Adrenal gland (tissue), 9 donors: ENCODE measurements at regions not wholly inside any gene's neighbourhood (a gene's known extent, or its start where the extent isn't known, plus 50 kb on each side); places are given as distances from the start of the nearest gene placed in this dataset.

ENCODE experiments used
- DNase-seq, 7 donors: peaks; one replicate each; pipeline ENCODE4 v3.0.0-alpha.2; 2019 to 2020
- H3K27ac ChIP-seq, 5 donors: fragments of 200-600 bp; sonication (generic) in 4 of 5; 1 replicate in 3 of 5; 2 replicates in 2 of 5; pipeline versions ENCODE4 v1.5.1 to v1.8.0; 2016 to 2020; ENCODE audit warnings: mild to moderate bottlenecking in 1 of 5
- H3K27me3 ChIP-seq: fragments of 200-600 bp; 2 replicates; pipeline ENCODE4 v1.8.0; 2021
- H3K36me3 ChIP-seq, 2 donors: fragments of 200-600 bp; replicated peaks in 1 of 2; 1 replicate in 1 of 2; 2 replicates in 1 of 2; pipeline versions ENCODE4 v1.5.1 to v1.8.0; 2018 to 2022
- H3K4me1 ChIP-seq, 2 donors: fragments of 200-600 bp; replicated peaks in 1 of 2; 1 replicate in 1 of 2; 2 replicates in 1 of 2; pipeline versions ENCODE4 v1.5.1 to v1.8.0; 2018 to 2021
- H3K4me3 ChIP-seq, 4 donors: fragments of 200-600 bp; sonication (generic) in 3 of 4; one replicate each; pipeline ENCODE4 v1.5.1; 2016 to 2018
- H3K9me3 ChIP-seq, 3 donors: fragments of 200-600 bp; sonication (generic) in 1 of 3; replicated peaks in 1 of 3; 1 replicate in 2 of 3; 2 replicates in 1 of 3; pipeline versions ENCODE4 v1.5.1 to v1.8.0; 2016 to 2021
- CTCF ChIP-seq, 6 experiments: fragments of 450-650 bp in 4 of 6; fragments of 200-600 bp in 2 of 6; sonication (generic) in 1 of 6; IDR thresholded peaks; 1 replicate in 5 of 6; 2 replicates in 1 of 6; pipeline versions ENCODE4 v1.5.1 to v1.8.0; 2016 to 2021; ENCODE audit warnings: antibody characterized with exemption in 6 of 6, mild to moderate bottlenecking in 2 of 6, moderate library complexity in 1 of 6
- POLR2A ChIP-seq, 2 donors: fragments of 450-650 bp; IDR thresholded peaks; one replicate each; pipeline ENCODE4 v1.6.1; 2017; ENCODE audit warnings: antibody characterized with exemption in 2 of 2, mild to moderate bottlenecking in 2 of 2, moderate library complexity in 1 of 2
- WGBS, 4 donors: extraction: QIAGEN DNeasy Blood & Tissue Kit in 2 of 4; methylation state at CpG; one replicate each; pipeline versions ENCODE4 v1.1.5 to v1.1.7; 2013 to 2017; 5-methylcytosine and 5-hydroxymethylcytosine counted together
- intact Hi-C, 2 donors: fragments of 100-400 bp; cut with DNase I; formaldehyde crosslinking; loops; one replicate each; pipeline versions ENCODE4 v1.14.1 to v1.15.0; 2022 to 2023
- donor health status: healthy with polysubstance abuse.
- donor health status: Bipolar disorder and iron deficiency.
- donor health status: DM: yes; HTN: yes; CAD: no.
- donor health status: DM: no; HTN: no; CAD: no.
- donor health status: DM: no; HTN: no; CAD: no.

DNA sequence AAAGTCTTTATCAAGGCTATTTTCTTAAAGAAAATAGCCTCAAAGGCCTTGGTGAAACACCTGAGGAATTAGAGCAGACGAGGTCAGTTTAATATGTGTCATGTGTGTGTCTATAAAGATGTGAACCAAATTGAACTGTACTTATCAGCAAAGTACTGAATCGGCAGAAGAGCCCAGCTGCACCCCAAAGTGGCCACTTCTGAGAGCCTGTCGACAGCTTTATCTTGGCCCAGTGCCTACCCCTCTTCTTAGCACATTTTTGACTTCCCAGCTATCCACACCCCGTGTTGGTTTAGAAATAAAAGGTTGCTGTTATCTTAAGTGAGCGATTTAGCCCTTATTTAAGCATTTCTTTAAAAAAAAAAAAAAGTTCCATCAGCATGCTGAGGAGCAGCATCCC is 329.7 kb downstream of the FBXW7 start:
- Histone ChIP-seq H3K27ac (no peak overlapping the region), H3K9me3 (no peaks in the 10 kb centered on the region), H3K27me3 (no peaks in the 10 kb centered on the region), H3K36me3 (no peaks in the 10 kb centered on the region), H3K4me3 (no peak overlapping the region), H3K4me1 (no peaks in the 10 kb centered on the region)
- no peak for DNase-seq
- WGBS, 4 donors, result 52 to 63% (median 56%) methylated on average over 5 of the region's 5 CpGs
- intact Hi-C loops, result no loop called here
- TF ChIP-seq CTCF (IDR thresholded peaks at IDR 0.05) (no peak), POLR2A (IDR thresholded peaks at IDR 0.05) (no peak)

DNA sequence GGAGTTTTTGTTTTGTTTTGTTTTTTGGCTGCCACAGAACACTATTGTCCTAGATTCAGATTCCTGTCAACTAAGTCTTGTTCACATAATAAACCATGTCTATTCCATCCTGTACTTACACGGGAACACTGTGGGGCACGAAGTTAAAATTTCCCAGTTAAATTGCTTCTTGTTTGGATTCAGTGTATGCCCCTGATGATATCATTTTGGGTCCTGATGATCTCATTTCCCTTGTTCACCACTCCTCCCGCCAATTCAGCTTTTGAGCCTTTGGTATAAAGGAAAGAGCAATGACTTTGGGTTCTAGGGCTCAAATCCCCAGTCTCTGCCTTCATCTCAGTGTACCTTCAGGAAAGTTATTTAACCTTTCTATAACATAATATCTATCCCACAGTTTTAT is 333.5 kb downstream of the FBXW7 start:
- intact Hi-C loops, result no loop called here
- Histone ChIP-seq H3K4me3 (no peak overlapping the region), H3K4me1 (no peaks in the 10 kb centered on the region), H3K9me3 (no peaks in the 10 kb centered on the region), H3K27ac (no peak overlapping the region), H3K36me3 (no peaks in the 10 kb centered on the region), H3K27me3 (no peaks in the 10 kb centered on the region)
- 58 to 82% (median 76%) methylated on average over 3 of the region's 3 CpGs for WGBS, 4 donors
- TF ChIP-seq CTCF (IDR thresholded peaks at IDR 0.05) (no peak), POLR2A (IDR thresholded peaks at IDR 0.05) (no peak)
- DNase-seq, result no peak

- DNase-seq, result no peak
- no peak for TF ChIP-seq POLR2A (IDR thresholded peaks at IDR 0.05)
- TF ChIP-seq CTCF (IDR thresholded peaks at IDR 0.05), result no peak
- intact Hi-C loops, result no loop called here
- no peaks in the 10 kb centered on the region for H3K27me3 ChIP-seq
- H3K36me3 ChIP-seq, result no peaks in the 10 kb centered on the region
- 73 to 79% (median 75%) methylated on average over 7 of the region's 7 CpGs for WGBS, 4 donors
- H3K4me1 ChIP-seq, result no peaks in the 10 kb centered on the region
- H3K9me3 ChIP-seq, result no peaks in the 10 kb centered on the region
- no peak overlapping the region for H3K4me3 ChIP-seq
- no peak overlapping the region for H3K27ac ChIP-seq
These were observed 335.2 kb downstream of the FBXW7 start for GRCh38 chr4:152200511-152201333.

DNA sequence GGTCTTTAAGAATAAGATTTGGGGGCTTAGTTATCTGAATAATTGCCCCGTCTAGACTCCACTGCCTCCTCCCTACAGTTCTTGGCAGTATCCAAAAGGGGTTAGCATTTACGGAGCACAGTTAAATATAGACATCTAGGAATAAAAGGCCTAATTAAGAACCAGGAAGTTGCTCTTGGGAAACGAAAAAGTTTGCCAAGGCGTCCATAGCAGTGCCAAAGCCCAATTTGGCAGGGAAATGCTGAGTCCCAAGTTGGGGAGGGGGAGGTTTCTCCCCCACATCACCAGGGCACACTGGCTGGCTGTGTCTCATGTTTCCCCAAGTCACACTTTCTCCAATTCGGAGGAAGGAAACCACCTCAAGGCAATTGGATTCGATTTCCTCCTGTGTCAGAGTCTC is 338.7 kb downstream of the FBXW7 start:
- H3K9me3 ChIP-seq, result no peaks in the 10 kb centered on the region
- no peak for DNase-seq
- H3K4me3 ChIP-seq, result no peak overlapping the region
- TF ChIP-seq CTCF (IDR thresholded peaks at IDR 0.05), result no peak
- TF ChIP-seq POLR2A (IDR thresholded peaks at IDR 0.05), result no peak
- no peaks in the 10 kb centered on the region for H3K4me1 ChIP-seq
- no peaks in the 10 kb centered on the region for H3K27me3 ChIP-seq
- no peaks in the 10 kb centered on the region for H3K36me3 ChIP-seq
- intact Hi-C loops, result no loop called here
- H3K27ac ChIP-seq, result no peak overlapping the region
- 57 to 86% (median 63%) methylated on average over 6 of the region's 6 CpGs for WGBS, 4 donors
